A673 (cell line): ENCODE measurements at regions not wholly inside any gene's neighbourhood (a gene's known extent, or its start where the extent isn't known, plus 50 kb on each side); places are given as distances from the start of the nearest gene placed in this dataset.

Experiments
- CTCF ChIP-seq: fragments of 300-800, 200-600 bp; sonication (generic); conservative IDR thresholded peaks from 2 replicates; pipeline ENCODE4 v1.5.1; 2017; ENCODE audit warnings: low read depth, mild to moderate bottlenecking, antibody characterized with exemption, low read length, moderate library complexity, mixed read lengths
- EZH2 ChIP-seq: fragments of 200-600 bp; sonication (generic); IDR thresholded peaks from 2 replicates; pipeline ENCODE4 v1.6.1; 2017; ENCODE audit warnings: borderline replicate concordance, low read depth, mild to moderate bottlenecking, mixed read lengths, antibody characterized with exemption, low read length; ENCODE audit not compliant: poor library complexity, severe bottlenecking

GRCh38 chr2:111634995-111635538, 248.9 kb downstream of the ANAPC1 start:
- TF ChIP-seq CTCF = no peak
- TF ChIP-seq EZH2 = no peak
